Ascending aorta (tissue), 2 donors: ENCODE measurements at regions not wholly inside any gene's neighbourhood (a gene's known extent, or its start where the extent isn't known, plus 50 kb on each side); places are given as distances from the start of the nearest gene placed in this dataset.

Experiments used
- DNase-seq, 2 donors: peaks; one replicate each; pipeline ENCODE4 v3.0.0-alpha.2; 2019; ENCODE audit warnings: low spot score in 2 of 2
- H3K27ac ChIP-seq, 2 donors: fragments of 200-600 bp; sonication (generic); one replicate each; pipeline ENCODE4 v1.5.1; 2016 to 2017; ENCODE audit warnings: mild to moderate bottlenecking in 1 of 2
- H3K27me3 ChIP-seq: fragments of 200-600 bp; sonication (generic); one replicate; pipeline ENCODE4 v1.5.1; 2017
- H3K36me3 ChIP-seq, 2 donors: fragments of 200-600 bp; sonication (generic); one replicate each; pipeline ENCODE4 v1.5.1; 2016
- H3K4me1 ChIP-seq, 2 donors: fragments of 200-600 bp; sonication (generic); one replicate each; pipeline ENCODE4 v1.5.1; 2016 to 2017; ENCODE audit warnings: mild to moderate bottlenecking in 1 of 2
- H3K4me3 ChIP-seq, 2 donors: fragments of 200-600 bp; sonication (generic); one replicate each; pipeline ENCODE4 v1.5.1; 2016 to 2017; ENCODE audit warnings: mild to moderate bottlenecking in 1 of 2
- H3K9me3 ChIP-seq, 2 donors: fragments of 200-600 bp; sonication (generic); one replicate each; pipeline ENCODE4 v1.5.1; 2016
- intact Hi-C: fragments of 100-400 bp; cut with DNase I; formaldehyde crosslinking; loops from one replicate; pipeline ENCODE4 v1.15.1; 2023
- TF ChIP-seq, protein P1 (sequence below), 3 experiments: fragments of 200-600 bp in 2 of 3; fragments of 450-650 bp in 1 of 3; sonication (generic) in 2 of 3; IDR thresholded peaks; one replicate each; pipeline ENCODE4 v1.5.1; 2016 to 2019; ENCODE audit warnings: antibody characterized with exemption in 3 of 3, mild to moderate bottlenecking in 1 of 3, moderate library complexity in 1 of 3

GRCh38 chr11:19351426-19351825, 110.7 kb upstream of the E2F8 start:
- Histone ChIP-seq H3K4me1 (peaks cover 0 to 3% of the 10 kb centered on the region in 2 donors), H3K9me3 (no peaks in the 10 kb centered on the region), H3K27me3 (peaks cover 1% of the 10 kb centered on the region), H3K4me3 (no peak overlapping the region), H3K36me3 (no peaks in the 10 kb centered on the region), H3K27ac (no peak overlapping the region)
- intact Hi-C loops: no loop called here
- TF ChIP-seq, protein P1, sequence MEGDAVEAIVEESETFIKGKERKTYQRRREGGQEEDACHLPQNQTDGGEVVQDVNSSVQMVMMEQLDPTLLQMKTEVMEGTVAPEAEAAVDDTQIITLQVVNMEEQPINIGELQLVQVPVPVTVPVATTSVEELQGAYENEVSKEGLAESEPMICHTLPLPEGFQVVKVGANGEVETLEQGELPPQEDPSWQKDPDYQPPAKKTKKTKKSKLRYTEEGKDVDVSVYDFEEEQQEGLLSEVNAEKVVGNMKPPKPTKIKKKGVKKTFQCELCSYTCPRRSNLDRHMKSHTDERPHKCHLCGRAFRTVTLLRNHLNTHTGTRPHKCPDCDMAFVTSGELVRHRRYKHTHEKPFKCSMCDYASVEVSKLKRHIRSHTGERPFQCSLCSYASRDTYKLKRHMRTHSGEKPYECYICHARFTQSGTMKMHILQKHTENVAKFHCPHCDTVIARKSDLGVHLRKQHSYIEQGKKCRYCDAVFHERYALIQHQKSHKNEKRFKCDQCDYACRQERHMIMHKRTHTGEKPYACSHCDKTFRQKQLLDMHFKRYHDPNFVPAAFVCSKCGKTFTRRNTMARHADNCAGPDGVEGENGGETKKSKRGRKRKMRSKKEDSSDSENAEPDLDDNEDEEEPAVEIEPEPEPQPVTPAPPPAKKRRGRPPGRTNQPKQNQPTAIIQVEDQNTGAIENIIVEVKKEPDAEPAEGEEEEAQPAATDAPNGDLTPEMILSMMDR (IDR thresholded peaks at IDR 0.05): no peak
- no peak for DNase-seq

- no peak for DNase-seq
- no peaks in the 10 kb centered on the region for H3K9me3 ChIP-seq
- H3K27ac ChIP-seq: no peak overlapping the region
- peaks cover 6 to 14% of the 10 kb centered on the region in 2 donors for H3K4me1 ChIP-seq
- TF ChIP-seq, protein P1 (IDR thresholded peaks at IDR 0.05): no peak
- H3K4me3 ChIP-seq: no peak overlapping the region
- intact Hi-C loops: no loop called here
- no peaks in the 10 kb centered on the region for H3K36me3 ChIP-seq
- H3K27me3 ChIP-seq: peaks cover 11% of the 10 kb centered on the region
Observed at GRCh38 chr11:19350160-19350559, 109.4 kb upstream of the E2F8 start.

DNA sequence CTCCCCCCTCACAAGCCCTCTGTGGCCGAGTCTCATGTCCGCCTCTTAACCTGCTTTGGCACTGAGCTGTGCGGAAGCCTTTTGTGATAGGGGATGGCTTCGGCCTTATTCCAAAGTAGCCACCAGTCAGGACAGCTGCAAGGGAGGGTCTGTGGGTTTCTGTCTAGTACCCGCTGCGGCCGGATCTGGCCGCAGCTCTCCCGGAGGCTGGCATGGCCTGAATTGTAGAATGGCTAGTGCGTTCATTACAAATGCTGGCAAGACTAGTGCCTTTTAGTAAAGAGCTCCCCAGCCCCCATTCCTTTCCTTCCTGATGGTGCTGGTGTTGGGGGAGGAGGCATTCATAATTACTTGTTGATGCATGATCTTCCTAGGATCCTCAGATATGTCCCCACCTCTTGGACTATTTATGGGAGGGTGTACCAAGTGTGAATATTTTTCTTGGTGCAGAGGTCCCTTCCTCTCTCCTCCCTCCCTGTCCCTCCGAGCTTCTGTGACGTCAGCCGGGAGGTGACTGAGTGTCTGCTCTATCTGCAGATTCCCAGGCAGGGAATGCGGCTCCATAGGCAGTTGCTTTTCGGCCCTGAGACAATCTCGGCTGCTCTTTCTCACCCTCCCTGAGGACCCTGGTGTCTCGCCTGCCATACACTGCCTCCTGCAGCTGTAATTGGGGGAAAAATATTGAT, 108.7 kb upstream of the E2F8 start:
- Histone ChIP-seq H3K27me3 (peaks cover 11% of the 10 kb centered on the region), H3K36me3 (no peaks in the 10 kb centered on the region), H3K4me1 (peaks cover 6 to 14% of the 10 kb centered on the region in 2 donors), H3K9me3 (no peaks in the 10 kb centered on the region), H3K27ac (no peak overlapping the region), H3K4me3 (no peak overlapping the region)
- intact Hi-C loops: no loop called here
- DNase-seq: no peak
- TF ChIP-seq, protein P1 (IDR thresholded peaks at IDR 0.05): no peak

DNA sequence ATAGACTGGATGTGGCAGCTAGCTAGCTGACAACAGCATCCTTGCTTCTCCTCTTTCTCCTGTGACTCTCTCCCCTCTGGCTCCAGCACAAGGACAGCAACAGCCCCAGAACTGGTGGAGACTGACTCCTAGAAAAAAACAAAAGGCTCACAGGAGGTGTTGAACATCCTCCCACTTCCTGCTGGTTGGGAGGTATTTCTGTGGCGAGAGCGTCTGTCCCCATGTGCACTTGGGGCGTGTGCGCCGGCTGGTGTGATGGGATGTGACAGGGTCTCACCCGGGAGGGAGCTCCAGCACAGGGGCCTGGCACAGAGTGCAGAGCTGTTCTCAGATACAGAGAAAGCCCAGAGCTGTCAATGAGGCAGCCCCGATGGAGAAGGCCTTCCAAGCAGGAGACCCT, 107.2 kb upstream of the E2F8 start:
- H3K27ac ChIP-seq: no peak overlapping the region
- DNase-seq: no peak
- H3K27me3 ChIP-seq: peaks cover 11% of the 10 kb centered on the region
- H3K36me3 ChIP-seq: no peaks in the 10 kb centered on the region
- no peak overlapping the region for H3K4me3 ChIP-seq
- H3K4me1 ChIP-seq: peaks cover 6 to 10% of the 10 kb centered on the region in 2 donors
- TF ChIP-seq, protein P1 (IDR thresholded peaks at IDR 0.05): no peak
- no peaks in the 10 kb centered on the region for H3K9me3 ChIP-seq
- intact Hi-C loops: no loop called here

GRCh38 chr11:19345848-19346681, 105.3 kb upstream of the E2F8 start:
- H3K4me3 ChIP-seq: peak overlapping the region; percentile 48 to 57
- TF ChIP-seq, protein P1 (IDR thresholded peaks at IDR 0.05): peak in 1 of 3 experiments; percentile 3
- H3K27me3 ChIP-seq: peaks cover 11% of the 10 kb centered on the region

More at GRCh38 chr11:19345848-19346681, 105.3 kb upstream of the E2F8 start:
- no peaks in the 10 kb centered on the region for H3K9me3 ChIP-seq
- intact Hi-C loops: no loop called here
- H3K27ac ChIP-seq: no peak overlapping the region
- H3K36me3 ChIP-seq: no peaks in the 10 kb centered on the region
- DNase-seq: no peak
- peaks cover 6 to 10% of the 10 kb centered on the region in 2 donors for H3K4me1 ChIP-seq
